Stimulated activated naive CD8-positive, alpha-beta T cell treated with anti-CD3 and anti-CD28 coated beads, Interleukin-15, Interleukin-2, amounts not matched to agents 100 U/mL and 50 U/mL, for 24 hours (primary cell): ENCODE measurements at regions not wholly inside any gene's neighbourhood (a gene's known extent, or its start where the extent isn't known, plus 50 kb on each side); places are given as distances from the start of the nearest gene placed in this dataset.
"Not testable (repeated sequence)": the region's sequence is repeated elsewhere in the genome, so short reads cannot be mapped to it uniquely, and the experiment has no call there.

Source experiments
- ATAC-seq: fragments of 150-1000 bp; cut with Tn5 transposase; one replicate; pipeline ENCODE4 v1.10.0; 2021
- DNase-seq: peaks from one replicate; pipeline ENCODE4 v3.0.0; 2021

DNA sequence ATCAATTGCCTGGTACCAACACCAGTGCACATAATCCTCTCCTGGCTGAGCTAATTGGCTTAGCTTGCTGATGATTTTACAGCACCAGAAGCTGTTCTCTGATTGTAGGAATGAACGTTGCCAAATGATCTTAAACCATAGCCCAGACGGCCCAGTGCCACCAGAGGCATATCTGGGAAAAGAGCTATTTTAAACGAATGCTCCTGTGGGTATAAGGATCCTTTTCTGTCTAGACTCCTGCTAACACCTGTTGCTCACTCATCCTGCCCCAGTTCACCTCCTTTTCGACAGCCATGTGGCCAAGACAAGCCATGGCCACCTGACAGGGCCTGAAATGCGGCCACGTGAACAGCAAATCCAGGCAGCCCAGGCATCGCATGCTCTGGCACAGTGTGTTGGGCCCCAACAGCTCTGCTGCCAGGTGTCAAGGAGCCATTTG is 289.9 kb upstream of the SLC30A5 start:
- ATAC-seq = no peak
- no peak for DNase-seq

DNA sequence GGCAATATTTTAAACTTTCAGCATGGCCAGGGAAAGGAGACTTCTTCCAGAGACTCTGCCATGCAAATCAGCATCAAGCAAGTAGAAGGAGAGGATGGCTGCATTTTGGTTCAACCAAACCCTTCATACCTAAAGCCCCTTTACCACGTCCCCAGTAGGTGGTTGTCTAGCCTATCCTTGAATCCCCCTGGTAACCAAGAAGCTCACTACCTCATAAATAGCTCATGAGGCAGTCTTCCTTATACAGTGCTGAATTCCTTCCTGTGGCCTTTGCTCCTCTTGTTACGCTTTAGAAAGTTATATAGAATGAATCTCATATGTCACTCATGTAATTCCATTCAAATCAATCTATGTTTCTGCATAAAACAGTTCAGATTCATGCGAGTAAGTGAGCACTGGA is 289.5 kb upstream of the SLC30A5 start:
- no peak for ATAC-seq
- no peak for DNase-seq

DNA sequence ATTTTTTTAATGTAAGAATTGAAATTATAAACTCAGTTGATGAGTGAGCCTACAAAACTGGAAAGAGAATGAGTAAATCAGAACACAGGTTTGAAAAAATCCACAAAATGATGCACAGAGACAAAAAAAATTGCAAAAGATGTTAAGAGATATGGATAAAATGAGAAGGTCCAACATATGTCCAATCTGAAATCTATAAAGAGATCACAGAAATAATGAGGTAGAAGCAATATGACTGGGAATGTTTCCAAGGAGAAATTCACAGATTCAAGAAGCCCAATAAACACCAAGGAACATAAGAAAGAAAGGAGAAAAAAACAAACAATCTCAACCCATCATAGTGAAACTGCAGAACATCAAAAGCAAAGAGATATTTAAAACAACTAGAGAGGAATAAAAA is 288.4 kb upstream of the SLC30A5 start:
- no peak for ATAC-seq
- no peak for DNase-seq

DNA sequence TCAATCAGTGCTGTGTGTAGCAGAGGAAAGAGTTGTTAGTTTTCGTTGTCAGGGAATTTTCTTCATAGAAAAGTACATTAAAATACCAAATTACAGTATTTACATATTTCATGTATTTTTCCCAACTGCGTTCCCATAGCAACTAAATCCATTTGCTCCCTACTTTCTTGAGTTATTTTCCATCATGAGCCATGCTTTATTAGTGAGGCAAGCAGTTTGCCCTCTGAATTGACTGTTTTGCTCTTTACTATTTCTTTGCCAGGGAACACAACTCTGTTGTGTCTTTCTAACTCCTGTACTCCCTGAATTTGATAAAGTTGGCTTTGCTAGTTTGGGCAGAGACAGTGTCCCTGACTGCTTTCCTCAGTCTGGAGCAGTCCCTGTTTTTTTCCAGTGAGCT is 276.2 kb upstream of the SLC30A5 start:
- no peak for ATAC-seq
- DNase-seq = no peak

DNA sequence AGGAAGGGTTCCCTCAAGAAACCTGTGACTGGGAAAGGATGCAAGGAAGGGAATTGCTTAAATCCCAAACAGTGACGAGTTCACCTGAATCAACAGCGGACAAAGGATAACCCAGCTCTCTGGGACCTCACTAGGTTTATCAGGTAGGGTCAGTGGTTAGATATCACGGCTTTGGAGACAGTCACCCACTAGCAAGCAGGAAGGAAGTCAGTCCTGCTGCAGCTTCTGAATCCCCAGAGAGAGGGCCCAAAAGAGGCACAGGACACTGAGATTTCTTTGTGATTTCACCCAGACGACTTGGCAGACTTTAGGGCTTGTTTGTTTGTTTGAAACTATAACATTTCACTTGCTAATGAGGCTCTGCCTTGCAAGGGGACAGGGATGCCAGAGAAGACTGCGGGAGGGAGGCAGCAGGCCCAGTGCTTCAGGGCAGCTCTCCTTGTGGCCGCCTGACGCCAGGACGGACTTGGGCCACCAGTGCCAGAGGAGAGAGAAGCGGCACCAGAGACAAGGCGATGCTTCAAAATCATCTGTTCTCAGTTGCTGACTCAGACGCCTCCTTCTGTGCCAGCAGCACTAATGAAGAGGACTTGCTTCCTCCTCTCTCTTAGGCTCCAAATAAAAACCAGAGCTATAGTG is 275.6 kb upstream of the SLC30A5 start:
- DNase-seq (no peak), ATAC-seq (no peak)

DNA sequence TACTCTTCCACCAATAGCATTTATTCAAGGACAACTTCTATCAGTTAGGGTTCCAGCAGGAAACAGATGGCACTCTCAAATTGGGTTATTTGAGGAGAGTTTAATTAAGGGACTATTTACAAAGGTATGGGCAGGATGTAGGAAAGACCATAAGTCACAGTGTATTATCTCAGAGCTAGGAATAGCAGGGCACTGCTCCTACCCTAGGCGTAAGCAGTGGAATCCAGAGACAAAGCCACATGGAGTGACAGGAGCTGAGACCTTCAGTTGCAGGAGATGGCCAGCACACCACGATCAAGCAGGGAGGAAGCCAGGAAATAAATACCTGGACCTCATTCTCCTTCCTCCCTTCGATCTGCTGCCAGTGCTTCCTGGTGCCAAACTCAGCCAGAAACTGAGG is 274.9 kb upstream of the SLC30A5 start:
- DNase-seq (no peak), ATAC-seq (no peak)

DNA sequence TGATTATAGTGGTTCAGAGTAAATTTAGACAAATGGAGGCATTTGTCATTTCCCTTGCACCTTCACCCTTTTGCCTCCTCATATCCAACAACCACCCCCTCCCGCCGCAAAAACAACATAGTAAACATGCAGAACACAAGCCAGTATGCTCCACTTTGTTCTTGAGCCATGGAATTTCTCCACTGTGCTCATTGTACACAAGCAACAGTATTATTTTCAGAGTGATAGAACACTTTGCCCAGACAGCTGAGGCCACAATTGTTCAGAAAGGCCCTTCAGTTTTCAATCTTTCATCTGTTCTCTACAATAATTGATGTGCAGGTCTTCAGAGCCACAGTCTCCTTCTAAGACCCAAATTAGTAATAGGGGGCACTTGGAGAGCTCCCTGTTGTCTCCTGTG is 272.8 kb upstream of the SLC30A5 start:
- DNase-seq = no peak
- ATAC-seq = no peak

DNA sequence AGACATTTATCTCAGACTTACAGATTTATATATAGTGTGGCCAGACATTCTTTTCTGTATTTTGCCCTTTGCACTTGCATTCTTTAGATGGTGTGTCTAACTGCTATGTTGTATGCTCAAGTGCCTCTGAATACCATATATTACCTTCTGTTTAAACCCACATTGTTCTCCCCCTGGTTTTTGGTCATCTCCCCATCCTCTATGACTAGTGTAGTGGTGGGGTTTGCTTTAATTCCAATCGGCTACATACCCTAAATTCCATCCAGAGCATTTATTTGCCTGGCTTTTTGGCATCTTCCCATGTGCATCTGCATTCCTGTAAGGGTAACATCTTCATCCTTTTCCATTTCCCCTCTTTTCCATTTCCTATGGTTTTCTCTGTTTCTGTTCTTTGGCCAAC is 271.0 kb upstream of the SLC30A5 start:
- ATAC-seq (no peak), DNase-seq (no peak)

DNA sequence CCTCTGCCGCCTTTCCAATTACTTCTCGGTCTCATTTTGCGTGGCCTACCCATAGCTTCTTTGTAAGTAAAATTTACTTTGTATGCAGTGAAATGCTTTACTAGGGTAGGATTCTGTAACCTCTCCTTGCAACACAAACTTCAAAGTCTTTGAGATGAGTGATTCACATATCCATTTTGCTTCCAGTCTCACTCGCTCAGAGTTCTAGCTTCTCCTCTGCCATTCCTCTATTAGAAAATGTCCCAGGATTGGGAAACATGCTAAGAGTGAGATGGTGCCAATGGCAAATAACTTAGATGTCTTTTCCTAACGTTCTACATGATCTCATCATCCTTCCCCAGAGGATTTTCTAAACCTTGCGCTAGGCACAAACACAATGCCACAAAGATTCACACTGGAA is 270.5 kb upstream of the SLC30A5 start:
- ATAC-seq (no peak), DNase-seq (no peak)

DNA sequence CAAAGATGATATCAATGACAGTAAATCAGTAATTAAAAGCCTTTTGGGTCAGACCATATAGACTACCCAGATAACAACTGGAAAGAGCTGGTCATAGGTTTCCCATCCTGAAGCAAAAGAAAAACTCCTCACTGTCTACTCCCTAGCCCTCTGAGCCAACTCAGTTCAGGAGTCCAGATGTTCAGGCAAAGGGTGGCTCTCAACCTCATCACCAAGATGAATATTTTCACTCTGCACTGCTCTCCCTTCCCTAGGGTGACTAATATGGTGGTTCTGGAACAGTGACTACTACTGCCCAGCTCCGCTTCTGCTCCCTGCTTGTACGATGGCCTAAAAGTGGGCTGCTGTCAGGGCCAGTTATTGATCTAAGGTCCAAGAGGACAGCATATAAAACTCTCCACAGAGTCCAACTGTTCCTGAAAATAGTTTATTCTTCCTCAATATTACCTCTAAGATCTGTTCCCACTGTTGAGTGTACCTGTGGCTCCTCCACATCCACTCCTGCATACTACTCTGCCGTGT is 263.4 kb upstream of the SLC30A5 start:
- no peak for ATAC-seq
- no peak for DNase-seq

DNA sequence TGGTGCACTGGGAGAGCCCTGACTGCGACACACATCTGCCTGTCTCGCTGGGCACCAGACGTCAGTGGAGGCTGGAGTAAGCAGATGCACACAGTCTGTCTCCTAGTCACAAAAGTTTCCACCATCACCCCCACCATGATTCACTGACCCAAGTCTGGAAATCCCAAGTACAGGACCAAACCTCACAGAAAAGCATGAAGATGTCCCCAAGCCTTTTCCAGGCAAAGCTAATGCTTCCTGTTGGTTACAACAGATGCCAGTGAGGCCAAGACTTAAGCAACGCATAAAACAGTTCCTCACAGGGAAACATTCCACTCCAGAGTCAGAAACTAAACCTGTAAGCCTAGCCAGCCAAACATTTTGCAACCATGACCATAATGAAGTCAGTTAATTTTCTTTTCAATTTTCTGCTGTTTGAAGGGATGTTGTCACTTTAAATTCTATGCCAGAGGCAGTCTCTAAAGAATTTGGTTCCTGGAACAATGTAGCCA is 259.3 kb upstream of the SLC30A5 start:
- no peak for ATAC-seq
- no peak for DNase-seq

DNA sequence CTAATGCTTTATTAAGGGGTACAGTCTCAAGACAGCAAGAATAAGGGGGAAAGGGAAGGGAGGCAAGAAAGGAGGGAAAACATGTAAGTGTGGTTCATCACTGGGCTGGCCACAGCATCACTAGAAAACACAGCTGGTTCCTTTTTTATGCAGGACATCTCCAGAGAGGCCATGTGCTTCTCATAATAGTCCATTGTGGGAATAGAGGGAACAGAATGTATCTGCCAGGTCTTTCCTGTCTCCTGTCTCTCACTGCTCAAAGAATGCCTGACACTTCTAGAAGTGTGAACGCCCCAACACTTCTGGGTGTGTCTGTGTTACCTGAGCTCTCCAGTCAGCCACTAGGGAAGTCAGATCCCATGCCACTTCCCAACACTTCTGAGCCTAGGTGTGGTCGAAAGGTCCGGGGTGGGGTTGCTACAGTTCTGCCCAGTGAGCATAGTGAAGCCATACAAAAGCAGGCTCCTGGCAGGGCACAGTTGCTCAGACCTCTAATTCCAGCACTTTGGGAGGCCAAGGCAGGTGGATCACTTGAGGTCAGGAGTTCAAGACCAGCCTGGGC is 255.6 kb upstream of the SLC30A5 start:
- ATAC-seq (no peak), DNase-seq (no peak)

DNA sequence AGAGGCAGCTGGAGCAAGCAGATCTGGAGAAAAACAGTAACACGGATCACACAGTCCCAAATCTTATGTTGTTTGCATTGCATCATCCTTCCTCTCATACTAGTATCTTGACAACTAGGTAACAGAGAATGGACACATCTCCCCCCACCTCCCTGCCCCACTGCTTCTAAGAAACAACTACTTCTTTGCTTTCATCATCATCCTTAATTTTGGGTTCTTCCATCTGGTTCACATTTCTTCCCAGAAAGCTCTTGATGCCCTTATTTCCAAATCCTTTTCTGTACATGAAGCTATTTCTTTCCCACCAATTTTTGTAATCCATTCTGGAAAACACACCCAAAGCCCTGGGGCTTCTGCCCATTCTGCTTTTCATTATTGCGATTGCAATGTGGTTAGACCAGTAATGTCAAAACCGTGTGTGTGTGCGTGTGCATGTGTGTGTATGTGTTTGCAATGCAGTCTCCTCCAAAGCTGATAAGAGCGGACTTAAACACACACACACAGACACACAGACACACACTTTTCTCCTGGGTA is 254.7 kb upstream of the SLC30A5 start:
- DNase-seq = no peak
- no peak for ATAC-seq

DNA sequence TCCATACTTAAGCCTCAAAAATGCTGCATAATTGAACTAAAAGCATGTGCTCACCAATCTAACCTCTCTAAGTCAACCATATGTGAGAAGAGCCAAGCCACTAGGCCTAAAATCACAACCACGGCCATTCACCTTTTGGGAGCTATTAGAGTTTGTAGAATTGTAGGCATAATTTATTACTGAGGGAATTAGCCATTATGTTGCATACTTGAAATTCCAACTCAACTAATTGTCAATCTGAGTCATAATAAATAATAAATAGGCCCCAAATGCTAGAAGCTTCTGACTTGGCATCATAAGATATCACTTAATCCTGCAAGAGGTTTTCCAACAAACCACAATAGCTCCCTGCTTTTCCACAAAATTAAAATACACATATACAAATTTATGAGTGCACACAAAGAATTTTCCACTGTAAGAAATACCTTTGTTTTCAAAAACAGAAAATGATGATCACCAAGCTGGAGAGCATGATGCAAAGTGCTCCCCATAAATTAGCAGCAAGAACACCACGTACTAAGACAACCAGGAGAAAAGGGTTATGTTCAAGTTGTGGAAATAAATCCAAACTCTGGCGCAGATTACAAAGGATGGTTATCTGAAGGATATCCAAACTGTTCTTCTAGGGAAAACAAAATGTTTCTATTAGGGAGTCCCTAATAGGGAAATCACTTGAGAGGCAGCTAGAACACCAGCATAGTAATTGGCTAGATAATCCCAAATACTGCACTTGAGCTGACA is 250.0 kb upstream of the SLC30A5 start:
- no peak for ATAC-seq
- DNase-seq = no peak

DNA sequence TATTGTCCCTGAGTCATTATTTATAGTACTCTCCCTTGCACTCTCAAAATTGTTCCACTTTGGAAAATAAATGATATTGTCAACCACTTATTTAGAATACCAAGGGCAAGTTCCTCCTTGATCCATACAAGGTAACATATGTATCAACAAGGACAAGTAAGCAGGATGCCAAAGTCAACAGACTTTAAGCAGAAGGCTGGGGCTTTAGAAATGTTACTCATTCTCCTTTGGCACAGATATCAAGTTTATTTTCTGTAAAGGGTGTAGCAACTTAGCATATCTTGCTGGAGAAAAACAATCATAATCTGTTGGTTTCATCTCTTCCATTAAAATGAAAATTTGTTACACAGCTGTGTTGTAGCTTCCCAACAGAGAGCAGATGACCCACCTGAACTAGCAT is 248.7 kb upstream of the SLC30A5 start:
- ATAC-seq (no peak), DNase-seq (no peak)

DNA sequence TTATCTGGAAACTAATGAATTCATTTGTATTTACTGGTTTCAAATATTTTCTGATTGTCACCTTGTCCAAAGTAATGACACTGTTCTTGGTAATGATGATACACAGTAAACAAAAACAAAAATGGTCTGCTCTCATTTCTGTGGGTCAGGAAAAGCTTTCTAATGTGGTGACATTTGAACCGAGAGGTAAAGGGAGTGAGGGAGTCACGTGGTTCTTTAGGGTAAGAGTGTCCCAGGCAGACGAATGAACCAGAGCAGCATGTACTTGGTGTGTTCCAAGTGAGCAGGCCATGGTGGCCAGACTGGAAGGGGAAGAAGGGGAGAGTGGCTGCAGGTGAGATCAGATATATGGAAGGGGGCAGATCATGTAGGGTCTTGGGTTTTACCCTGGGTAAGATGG is 247.0 kb upstream of the SLC30A5 start:
- ATAC-seq (no peak), DNase-seq (no peak)

DNA sequence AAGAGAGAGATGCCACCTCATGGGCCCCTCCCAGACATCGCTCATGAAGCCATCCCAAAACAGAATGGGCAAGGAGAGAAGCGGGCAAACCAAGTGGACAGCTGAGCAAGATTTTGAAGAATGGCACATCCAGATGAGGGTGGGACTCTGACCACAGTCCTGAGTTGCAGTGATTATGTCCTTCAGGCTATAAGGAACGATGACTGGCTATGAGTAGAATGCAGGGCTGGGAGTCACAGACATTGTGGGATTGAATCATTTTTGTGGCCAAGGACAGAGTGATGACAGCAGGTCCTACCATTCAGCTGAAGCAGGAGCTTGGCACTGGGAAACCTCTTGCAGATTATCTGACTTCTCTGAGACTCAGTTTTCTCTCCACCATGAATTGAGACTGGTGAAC is 245.7 kb upstream of the SLC30A5 start:
- ATAC-seq (no peak), DNase-seq (no peak)

DNA sequence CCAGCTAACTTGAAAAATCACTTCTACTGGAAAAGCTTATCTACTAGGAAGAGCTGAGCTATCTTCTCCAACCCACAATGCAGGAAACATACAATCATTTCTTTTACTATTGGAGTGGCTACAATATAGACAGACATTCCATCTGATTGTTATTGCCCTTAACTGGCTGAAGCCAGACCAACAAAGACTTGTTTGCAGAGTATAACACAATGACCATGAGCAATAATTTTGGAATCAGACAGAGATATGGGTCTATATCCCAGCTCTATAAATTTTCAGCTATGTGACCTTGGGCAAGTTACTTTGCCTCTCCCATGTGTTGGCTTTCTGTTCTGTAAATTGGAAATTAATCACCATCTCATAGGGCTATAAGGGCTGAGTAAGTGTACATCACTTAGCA is 244.7 kb upstream of the SLC30A5 start:
- DNase-seq (no peak), ATAC-seq (no peak)

DNA sequence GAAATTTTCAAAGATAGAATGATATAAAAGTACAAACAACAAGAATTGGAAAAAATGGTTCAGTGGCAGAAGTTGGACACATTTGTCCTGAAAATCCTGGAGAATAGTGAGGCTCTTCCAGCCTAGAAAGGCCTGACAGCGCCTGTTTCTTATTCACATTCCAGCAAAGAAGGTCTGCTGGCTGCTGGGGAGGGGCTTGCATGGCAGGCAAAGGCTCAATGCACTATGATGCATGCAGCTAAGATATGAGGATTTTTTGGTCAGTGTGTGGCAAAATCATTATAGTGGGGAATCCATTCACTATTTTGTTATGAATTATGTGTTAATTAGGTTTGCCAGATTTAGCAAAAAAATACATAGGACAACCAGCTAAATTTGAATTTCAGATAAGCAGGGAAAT is 243.9 kb upstream of the SLC30A5 start:
- no peak for ATAC-seq

DNA sequence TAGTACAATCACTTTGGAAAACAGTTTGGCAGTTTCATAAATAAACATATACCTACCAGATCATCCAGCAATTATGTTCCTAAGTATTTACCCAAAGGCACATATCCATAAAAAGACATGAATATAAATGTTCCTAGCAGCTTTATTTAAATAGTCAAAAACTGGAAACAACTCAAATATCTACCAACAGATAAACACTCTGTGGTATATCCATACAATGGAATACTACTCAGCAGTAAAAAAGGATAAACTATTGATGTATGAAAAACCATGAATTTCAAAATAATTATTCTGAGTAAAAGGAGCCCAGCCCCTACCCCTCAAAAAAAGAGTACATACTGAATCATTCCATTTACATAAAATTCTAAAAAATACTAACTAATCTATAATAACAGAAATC is 232.7 kb upstream of the SLC30A5 start:
- no peak for ATAC-seq
- DNase-seq = no peak

More for the DNA sequence above, 243.9 kb upstream of the SLC30A5 start:
- no peak for DNase-seq

DNA sequence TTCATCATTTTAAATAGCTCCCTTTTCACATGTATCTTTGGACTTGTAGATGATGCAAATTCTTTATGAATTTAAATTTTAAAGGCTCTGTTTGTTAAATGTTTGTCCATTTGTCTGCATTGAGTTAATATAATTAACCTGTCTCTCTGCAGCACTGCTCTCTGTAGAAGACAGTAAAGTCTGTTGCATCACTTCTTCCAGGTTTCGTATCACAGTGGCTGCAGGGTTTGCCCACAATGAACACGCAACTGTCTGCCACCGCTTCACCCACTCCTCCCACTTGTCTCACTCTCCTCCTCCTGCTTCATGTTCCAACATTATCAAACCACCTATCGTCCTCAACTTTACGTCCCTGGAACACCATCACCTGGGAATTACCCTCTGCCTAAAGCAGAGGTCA is 231.3 kb upstream of the SLC30A5 start:
- ATAC-seq = no peak
- DNase-seq = no peak

DNA sequence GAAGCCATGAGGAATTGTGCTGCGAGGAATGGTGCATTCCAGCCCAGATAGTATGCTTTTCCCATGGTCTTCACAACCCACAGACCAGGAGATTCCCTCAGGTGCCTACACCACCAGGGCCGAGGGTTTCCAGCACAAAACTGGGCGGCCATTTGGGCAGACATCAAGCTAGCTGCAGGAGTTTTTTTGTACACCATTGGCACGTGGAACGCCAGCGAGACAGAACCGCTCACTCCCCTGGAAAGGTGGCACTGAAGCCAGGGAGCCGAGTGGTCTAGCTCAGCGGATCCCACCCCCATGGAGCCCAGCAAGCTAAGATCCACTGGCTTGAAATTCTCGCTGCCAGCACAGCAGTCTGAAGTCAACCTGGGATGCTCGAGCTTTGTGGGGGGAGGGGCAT is 228.6 kb upstream of the SLC30A5 start:
- not testable (repeated sequence) for ATAC-seq, DNase-seq
